Activated CD4-positive, alpha-beta T cell treated with anti-CD3 and anti-CD28 coated beads for 4 hours (primary cell): ENCODE measurements at regions not wholly inside any gene's neighbourhood (a gene's known extent, or its start where the extent isn't known, plus 50 kb on each side); places are given as distances from the start of the nearest gene placed in this dataset.

ENCODE experiments used
- DNase-seq, 2 donors: peaks; one replicate each; pipeline ENCODE4 v3.0.0-alpha.2; 2020

DNA sequence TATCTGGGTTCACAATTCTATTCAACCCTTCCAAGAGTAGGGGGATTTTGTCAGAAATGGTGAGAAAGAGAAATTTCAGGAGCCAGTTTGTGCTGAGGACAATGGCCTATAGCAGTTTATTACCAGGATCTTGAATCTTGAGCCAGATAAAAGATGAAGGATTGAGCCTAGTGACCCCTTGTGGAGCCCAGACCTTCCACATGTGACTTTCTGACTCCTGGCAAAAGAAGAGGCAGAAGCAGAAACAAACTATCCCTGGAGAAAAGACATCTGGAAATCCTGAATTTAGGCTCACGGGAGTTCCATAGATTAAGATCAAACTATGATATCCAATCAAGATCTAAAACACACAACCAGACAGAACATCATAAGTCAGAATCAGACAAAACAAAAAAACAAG is 60.9 kb upstream of the CHRM2 start:
- no peak for DNase-seq

DNA sequence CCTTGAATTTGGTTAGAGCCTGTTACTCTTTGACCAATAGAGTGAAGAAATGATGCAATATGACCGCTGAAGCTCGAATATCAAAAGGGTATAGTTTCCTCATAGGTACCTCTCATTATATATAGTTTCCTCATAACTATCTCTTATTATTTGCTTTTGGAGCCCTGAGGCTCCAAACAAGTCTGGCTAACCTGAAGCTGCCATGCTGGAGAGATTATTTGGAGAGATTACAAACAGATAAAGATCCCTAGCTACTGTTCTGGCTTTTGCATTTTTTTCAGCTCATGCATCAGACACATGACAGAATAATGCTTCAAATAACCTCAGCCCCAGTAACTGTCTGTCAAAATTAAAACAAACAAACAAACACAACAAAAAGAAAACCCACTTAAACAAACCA is 65.4 kb upstream of the CHRM2 start:
- DNase-seq: no peak

DNA sequence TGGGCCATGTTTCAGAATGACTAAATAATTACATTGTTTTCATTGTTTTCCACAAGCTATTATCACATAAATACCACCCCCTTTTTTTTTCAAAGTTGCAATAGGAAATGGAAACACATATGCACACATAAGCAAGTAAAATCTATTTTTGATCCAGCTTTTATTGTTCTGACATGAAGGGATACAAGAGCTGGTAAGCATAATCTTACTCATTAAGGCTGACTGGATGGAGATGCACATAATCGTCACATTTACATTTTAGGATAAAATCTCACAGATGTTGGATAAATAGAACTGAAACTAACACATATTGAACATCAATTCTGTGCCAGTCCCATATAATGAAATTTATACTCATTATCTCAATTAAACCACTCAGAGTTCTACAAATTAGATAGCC is 84.5 kb upstream of the CHRM2 start:
- DNase-seq: no peak

DNA sequence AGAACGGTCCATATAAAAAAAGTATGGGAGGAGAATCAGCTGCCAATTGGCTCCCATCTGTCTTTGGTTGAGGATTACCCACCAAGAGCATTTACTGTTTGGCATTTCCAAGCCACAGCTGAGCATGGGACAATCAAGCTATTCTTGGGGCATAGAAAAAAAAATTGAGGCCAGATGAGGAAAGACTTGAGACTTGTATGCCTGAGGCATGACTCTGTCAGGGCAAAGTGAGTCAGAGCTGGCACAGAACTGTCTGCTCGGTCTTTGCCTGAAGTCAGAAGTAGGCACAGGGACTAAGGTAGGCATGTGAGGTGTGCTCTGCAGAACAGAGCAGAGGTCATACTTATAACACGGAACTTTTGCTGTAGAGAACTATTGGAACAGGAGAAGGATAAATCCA is 126.5 kb upstream of the CHRM2 start:
- no peak for DNase-seq

DNA sequence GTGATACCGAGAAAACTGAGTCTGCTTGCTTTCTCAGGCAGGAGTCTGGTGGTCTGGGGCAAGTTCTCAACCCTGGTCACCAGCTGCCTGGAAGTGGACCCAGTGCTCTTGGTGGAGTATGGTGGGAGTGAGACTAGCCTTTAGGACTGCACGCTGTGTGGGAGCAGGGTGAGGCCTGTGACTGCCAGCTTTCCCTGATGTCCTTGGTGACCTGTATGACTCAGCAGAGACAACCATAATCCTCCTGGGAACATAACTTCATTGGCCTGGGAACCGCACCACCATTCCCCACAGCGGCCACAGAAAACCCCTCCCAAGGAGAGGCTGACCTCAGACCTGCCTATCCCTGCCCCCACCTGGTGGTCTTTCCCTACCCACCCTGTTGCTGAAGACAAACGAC is 139.5 kb upstream of the CHRM2 start:
- DNase-seq: no peak

DNA sequence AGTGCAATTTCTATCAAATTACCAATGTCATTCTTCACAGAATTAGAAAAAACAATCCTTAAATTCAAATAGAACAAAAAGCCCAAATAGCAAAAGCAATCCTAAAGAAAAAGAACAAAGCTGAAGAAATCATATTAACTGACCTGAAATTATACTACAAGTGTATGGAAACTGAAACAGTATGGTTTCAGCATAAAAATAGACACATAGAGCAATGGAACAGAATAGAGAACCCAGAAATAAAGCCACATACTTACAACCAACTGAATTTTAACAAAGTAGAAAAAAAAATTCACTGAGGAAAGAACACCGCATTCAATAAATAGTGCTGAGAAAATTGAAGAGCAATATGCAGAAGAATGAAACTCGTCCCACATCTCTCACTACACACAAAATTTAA is 142.0 kb upstream of the CHRM2 start:
- DNase-seq: no peak

DNA sequence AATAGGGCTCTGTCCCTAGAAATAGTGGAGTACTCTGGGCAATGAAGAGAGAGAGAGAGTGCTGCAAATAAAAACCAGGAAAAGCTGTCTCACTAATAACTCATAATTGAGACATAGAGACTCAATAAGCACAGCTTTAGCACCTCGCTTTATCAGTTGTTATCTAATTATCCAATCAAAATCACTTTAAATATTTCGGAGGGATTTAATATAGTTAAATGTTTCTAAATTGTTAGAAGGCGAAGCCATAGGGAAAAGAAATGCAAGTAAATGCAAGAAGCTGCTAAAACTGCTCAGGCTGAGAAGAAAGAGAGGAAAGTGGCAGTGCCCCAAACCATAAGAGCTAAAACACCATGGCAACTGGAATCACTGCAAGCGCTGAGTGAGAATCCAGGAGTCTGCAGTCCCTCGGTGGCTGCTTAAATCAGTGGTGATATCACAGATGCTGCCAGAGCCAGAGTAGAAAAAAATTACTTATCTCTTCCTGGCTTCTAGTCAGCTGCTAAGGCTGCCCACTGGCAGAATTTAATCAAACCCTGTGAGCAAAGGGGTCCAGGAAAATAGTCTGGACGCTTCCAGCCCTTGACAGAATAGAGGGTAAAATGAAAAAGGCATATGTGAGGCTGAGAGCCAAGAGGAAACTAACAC is 150.4 kb upstream of the CHRM2 start:
- no peak for DNase-seq

DNA sequence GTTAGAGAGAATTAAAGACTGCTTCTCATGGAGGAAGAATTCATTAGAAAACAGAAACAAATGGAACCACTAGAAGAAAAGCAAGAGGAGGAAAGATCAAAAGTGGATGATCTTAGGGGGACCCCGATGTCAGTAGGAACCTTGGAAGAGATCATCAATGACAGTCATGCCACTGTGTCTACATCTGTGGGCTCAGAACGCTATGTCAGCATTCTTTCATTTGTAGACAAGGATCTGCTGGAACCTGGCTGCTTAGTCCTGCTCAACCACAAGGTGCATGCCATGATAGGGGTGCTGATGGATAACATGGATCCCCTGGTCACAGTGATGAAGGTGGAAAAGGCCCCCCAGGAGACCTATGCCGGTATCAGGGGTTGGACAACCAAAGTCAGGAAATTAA is 154.4 kb upstream of the CHRM2 start:
- no peak for DNase-seq

DNA sequence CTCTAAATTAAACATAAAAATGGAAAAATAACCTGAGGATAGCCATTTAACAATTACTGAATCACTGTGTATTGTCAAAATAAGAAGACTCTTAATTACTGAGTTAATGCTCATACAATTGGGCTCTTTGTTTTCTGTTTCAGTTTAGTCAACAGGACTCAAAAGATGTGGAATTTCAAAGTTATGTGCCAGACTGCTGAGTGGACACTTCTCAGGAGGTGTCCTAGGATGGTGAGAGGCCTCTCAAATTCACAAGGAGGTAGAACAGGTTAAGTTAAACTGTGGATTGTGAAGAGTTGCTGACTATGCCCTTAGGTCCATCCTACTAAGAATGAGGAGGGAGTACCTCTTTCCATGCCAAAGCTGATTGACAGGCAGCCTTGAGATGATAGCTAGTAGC is 157.7 kb upstream of the CHRM2 start:
- DNase-seq: no peak

DNA sequence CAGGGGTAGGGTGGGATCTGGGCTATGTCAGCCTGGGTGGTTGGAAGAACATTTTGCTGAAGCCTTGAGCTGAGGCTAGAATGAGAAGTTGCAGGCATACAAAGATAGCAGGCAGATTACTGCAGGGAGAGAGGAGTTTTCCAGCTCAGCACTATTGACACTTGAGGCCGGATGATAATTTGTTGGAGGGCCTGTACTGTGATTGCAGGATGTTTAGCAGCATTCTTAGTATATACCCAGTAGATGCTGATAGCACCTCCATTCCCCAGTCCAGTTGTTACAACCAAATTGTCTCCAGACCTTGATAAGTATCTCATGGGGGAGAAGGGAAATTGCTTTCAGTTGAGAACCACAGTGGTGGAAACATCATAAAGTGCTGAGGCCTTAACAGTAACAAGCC is 158.6 kb upstream of the CHRM2 start:
- DNase-seq: no peak

DNA sequence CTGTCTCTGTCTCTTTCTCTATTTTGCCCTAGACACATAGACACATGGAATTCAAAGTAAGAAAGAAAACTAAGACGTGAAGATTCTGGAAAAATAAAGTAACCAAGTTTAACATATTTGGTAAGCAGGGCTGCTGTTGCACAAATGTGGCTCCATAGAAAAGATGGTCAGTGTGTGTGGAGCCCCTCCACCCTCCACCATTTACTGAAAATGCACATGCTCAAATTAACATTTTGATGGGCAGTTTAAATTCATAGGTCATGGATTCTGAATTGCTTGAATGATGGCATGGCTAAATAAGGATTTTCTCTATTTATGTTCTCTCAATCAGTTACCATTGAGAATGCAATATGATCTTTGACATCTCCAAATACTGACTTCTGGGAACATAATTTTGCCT is 165.5 kb upstream of the CHRM2 start:
- no peak for DNase-seq

DNA sequence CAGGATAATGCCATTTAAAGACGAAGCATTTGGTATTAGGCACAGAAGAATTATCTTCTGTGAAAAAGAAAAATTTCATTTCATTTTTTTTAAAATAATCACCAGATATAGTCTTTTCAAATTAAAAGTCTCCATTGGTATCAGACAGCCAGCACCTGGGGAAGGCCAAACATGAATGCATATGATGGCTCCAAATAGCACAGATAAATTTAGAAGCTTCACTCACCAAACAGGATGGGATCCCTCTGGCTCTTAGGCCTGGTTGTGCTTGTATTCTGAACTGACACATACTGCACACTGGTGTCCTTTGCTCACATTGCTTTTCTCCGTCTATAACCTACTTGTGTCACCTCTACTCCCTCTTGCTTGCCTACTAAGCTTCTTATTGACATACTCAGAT is 169.5 kb upstream of the CHRM2 start:
- no peak for DNase-seq

DNA sequence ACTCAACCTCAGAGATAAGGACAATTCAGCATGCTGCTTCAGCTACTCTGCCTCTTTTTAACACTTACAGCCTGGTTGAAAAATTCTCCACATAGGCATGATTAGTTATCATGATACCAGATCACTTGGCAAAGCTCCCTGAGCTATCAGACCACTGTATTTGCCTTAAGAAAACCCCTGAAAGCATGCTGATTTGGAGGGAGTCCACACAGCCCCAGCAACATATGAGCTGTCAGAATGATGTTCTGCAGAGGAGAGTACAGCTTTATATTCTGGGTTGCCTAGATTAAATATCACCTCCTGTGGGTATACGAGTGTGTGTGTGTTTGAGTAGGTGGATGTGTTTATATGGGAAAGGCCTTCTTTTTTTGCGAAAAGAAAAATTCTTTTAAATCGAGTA is 170.2 kb upstream of the CHRM2 start:
- no peak for DNase-seq

DNA sequence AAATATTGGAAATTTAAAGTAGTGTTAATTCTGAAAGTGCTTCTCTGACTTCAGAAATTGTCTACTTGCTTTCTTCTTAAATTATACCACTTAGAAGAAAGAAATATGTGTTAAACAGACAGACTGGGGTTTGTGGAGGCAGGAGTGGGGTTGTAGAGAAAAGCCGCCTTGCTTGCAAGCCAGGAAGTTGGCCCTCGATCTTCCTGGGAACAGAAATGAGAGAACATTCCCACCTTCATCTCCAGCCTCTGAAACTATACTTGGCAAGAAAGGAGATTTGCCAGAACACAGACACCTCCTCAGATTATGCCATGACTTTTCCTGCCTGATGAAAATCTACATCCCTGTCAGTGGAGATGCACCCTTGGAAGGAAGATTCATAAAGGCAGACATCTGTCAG is 171.2 kb upstream of the CHRM2 start:
- no peak for DNase-seq

DNA sequence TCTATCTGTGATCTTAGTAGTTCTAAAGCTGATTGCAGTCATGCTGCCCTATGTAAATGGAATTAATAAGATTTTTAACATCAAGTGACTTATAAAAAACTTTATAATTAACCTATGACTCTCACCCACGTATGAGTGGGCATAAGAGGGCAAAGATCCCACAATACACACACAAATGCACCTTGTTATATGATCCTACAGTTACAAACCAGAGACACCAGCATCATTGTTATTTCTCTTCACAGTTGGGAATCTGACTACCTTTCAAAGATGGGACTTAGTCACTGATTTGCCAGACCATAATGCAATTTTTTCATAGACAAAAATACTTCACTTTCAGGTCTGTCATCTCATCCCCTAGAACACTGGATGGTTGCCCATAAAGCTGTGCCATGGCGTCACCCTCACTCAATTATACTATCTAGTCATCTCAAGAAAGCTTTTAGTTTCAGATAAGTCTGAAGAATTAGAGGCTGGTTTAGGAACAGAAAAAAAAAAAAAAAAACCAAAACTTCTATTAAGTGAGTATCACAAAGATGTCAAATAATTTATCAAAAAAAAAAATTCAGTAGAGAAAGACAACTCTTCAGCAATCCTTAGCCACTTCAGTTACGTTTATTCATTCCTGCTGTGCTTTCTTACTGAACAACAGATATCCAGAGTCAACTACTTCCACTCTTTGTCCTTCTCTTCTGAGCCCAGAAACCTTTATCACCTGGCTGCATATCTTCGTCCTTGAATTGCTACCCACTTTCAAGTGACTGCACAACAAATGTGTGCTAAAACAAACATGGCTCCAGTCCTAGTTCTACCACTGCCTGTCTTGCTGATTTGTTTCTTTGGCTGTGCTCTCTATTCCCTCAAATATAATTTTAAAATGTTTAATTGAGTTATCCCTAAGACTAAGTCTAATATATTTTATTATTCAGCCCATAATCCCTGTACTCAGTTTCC is 175.0 kb upstream of the CHRM2 start:
- no peak for DNase-seq

DNA sequence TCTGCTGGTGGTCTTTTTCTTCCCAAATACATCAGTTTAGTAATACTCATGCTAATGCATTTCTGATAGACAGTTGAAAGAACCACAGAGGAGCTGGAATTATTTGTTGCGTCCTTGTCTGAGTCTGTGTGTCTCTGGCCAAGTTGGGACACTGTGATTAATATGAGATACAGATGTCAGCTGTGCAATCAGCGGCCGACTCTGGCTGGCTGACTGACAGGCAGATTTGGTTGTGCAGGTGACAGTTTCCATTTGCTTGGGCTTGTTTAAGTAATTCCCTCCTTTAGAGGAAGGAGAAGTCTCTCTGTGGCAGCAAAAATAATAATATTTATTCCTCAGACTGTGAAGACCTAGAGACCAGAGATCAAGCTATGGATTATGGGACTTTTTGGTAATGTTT is 176.2 kb upstream of the CHRM2 start:
- no peak for DNase-seq

DNA sequence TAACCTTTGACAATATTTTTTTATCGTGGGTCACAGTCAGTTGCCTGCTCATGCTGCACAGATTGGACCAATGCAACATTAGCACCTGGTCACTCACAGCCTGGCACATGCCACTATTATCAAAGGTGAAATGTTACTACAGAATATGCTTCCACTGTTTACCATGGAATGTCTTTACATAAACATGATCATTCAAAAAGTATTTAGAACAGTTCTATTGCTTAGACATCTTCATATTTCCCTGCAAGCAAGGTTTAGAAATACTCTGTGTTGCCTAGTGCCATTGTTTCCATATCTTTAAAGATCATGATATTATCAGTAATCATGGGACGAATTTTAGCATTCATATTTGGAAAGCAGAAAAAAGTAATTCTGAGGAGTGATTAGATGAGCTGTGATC is 179.9 kb upstream of the CHRM2 start:
- no peak for DNase-seq

DNA sequence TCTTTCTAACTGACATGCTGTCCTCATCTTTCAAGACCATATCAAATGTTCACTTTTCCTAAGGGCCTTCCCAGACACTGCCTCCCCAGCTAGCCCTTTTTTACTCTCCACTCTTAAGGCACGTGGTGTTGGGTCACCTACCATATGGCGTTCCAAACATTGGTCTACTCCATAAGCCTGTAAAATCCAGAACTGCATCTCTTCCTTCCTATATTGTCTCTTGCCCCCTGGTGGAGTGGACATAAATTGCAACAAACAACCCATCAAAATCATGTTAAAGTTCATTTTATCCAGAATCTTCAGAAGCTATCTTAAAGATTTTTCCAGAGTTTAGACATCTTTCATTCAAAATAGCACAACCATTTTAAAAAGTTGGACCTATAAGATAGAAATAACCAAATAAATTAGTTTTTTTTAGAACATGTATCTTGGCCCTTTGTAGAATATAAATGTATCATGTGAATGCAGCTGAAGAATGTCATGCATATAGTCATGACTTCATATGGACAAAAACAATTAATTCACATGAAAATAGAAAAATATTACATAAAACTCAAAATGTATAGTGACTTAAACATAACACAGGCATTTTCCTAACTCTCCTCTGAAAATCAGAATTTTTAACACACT is 180.6 kb upstream of the CHRM2 start:
- no peak for DNase-seq

DNA sequence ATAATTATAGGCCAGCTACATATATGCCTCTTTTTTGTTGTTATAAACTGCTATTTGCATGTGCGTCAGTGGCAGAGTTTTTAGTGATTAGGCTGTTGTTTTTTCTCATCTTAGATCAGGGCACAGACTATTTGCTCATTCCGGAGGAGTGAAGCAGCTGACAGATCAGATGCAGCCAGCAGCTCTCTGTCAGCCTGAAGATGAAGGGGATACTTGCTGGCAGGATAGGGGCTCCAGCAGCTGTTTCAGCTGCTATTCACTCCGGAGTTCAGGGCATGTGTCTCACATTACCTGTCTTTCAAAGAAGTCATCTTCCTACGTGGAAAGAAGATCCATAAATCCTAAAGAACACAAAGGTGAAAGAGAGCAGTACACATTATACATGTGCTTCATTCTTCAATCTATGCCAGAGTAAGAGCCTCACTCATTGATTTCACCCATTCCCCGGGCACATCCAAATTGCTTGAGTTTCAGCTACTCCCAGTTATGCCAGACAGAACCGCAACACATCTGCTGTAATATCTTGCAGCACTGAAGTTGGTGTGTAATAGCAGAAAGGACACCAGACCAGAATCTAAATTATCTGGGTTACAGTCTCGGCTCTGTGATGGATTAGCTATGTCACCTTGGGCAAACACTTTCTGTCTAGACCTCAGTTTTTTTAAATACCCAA is 182.8 kb upstream of the CHRM2 start:
- DNase-seq: no peak

DNA sequence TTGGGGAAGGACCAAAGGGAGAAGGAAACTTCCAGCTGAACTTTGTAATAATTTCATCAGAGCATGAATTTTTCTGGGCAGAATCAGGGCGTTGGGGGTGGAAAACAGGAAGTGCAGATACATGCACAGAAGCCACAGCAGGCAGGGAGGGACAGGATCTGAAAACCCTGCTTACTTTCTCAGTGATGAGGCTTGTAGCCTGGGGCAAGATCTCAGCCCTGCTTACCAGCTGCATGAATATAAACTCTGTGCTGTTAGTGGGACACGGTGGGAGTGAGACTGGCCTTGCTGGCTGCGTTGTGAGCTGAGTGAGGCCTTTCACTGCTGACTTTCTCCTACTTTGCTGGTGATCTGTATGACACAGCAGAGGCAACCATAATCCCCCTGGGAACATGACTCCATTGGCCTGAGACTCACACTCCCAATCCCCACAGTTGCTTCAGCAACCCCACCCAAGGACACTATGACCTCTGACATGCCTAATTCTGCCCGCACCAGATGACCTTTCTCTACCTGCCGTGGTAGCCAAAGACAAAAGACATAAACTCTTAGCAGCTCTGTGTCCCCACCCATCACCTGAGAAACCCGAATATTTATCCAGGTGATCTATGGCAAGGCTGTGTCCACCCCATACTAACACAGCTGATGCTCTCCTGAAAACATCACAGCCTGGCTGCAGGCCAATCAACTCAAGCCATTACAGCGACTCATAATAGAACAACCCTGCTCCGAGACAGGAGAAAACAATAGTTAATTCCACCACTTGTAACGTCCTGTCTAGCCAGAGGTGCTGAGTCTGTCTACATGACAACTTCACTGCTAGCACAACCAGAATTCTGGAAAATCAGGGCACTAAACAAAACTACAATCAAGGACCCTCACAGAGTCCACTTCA is 190.7 kb upstream of the CHRM2 start:
- no peak for DNase-seq

DNA sequence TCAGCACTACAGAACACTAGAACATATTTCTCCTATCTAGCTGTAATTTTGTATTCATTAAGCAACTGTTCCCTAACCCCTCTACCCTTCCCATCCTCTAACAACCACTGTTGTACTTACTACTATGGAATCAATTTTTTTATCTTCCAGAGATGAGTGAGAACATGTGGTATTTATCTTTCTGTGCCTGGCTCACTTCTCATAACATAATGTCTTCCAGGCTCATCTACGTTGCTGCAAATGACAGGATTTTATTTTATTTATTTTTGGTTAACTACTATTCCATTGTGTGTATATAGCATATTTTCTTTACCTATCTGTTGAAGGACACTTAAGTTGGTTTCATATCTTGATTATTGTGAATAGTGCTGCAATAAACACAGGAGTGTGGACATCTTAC is 200.9 kb upstream of the CHRM2 start:
- no peak for DNase-seq

DNA sequence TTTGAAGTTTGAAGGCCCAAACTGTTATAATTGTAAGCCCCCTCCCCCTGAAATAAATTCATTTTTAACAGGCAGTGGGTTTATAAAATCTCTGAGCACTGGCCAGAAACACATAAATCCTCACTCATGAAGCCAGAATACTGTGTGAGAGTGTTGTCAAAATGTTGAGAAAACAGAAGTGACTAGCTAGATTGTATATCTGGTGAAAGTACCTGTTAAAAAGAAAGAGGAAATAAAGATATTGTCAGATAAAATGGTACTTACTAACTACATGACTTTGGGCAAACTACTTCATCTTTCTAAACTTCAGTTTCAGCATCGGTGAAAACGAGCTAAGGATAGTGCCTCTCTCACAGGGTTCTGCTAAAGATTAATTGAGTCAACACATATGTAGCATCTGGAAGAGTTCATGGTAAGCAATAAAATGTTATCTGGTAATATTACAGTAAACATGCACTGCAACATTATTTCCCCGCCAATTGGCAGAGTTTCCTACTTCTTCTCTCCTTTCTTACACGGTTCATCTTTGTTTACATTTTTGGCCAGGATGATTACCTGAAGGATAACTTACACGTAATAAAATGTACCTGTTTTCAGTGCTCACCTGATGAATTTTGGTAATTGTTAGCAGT is 202.5 kb upstream of the CHRM2 start:
- DNase-seq: no peak
